GOT3 (cell line): ENCODE measurements at regions not wholly inside any gene's neighbourhood (a gene's known extent, or its start where the extent isn't known, plus 50 kb on each side); places are given as distances from the start of the nearest gene placed in this dataset.
"Not testable (repeated sequence)": the region's sequence is repeated elsewhere in the genome, so short reads cannot be mapped to it uniquely, and the experiment has no call there.

Source experiments
- DNase-seq: peaks from one replicate; lab custom pipeline; 2025; ENCODE audit warnings: mixed read lengths; lab: John Stamatoyannopoulos, UW

- no peak for DNase-seq
Measured at GRCh38 chr18:71362140-71362539, 1073.3 kb downstream of the SOCS6 start.

GRCh38 chr18:71355599-71355998 is 1066.8 kb downstream of the SOCS6 start:
- DNase-seq = not testable (repeated sequence)

- DNase-seq = no peak
Measured at GRCh38 chr18:71352618-71353017, 1063.8 kb downstream of the SOCS6 start.

GRCh38 chr18:71336576-71337210 is 1047.8 kb downstream of the SOCS6 start:
- DNase-seq = no peak

- DNase-seq = no peak
Measured at GRCh38 chr18:71329563-71329962, 1040.7 kb downstream of the SOCS6 start.

GRCh38 chr18:71329114-71329513 is 1040.3 kb downstream of the SOCS6 start:
- DNase-seq = no peak

- no peak for DNase-seq
Measured at GRCh38 chr18:71327850-71328249, 1039.0 kb downstream of the SOCS6 start.

- no peak for DNase-seq
Measured at GRCh38 chr18:71327441-71327840, 1038.6 kb downstream of the SOCS6 start.

GRCh38 chr18:71326826-71327225 is 1038.0 kb downstream of the SOCS6 start:
- DNase-seq = no peak

GRCh38 chr18:71324356-71324755 is 1035.5 kb downstream of the SOCS6 start:
- DNase-seq = no peak

- no peak for DNase-seq
Measured at GRCh38 chr18:71322201-71322600, 1033.4 kb downstream of the SOCS6 start.

- DNase-seq = no peak
Measured at GRCh38 chr18:71321319-71321718, 1032.5 kb downstream of the SOCS6 start.

GRCh38 chr18:71304856-71305255 is 1016.0 kb downstream of the SOCS6 start:
- DNase-seq = no peak

- not testable (repeated sequence) for DNase-seq
Measured at GRCh38 chr18:71303743-71304142, 1014.9 kb downstream of the SOCS6 start.

- DNase-seq = no peak
Measured at GRCh38 chr18:71301596-71301995, 1012.8 kb downstream of the SOCS6 start.

GRCh38 chr18:71294201-71294600 is 1005.4 kb downstream of the SOCS6 start:
- not testable (repeated sequence) for DNase-seq

- DNase-seq = no peak
Measured at GRCh38 chr18:71293322-71293721, 1004.5 kb downstream of the SOCS6 start.

- no peak for DNase-seq
Measured at GRCh38 chr18:71287268-71287667, 998.4 kb downstream of the SOCS6 start.

GRCh38 chr18:71252351-71252865 is 963.6 kb downstream of the SOCS6 start:
- DNase-seq = no peak

- DNase-seq = no peak
Measured at GRCh38 chr18:71250191-71250590, 961.3 kb downstream of the SOCS6 start.

GRCh38 chr18:71249791-71250190 is 960.9 kb downstream of the SOCS6 start:
- no peak for DNase-seq

GRCh38 chr18:71242981-71243380 is 954.1 kb downstream of the SOCS6 start:
- DNase-seq = no peak

- DNase-seq = no peak
Measured at GRCh38 chr18:71238974-71239624, 950.3 kb downstream of the SOCS6 start.

- no peak for DNase-seq
Measured at GRCh38 chr18:71237641-71238040, 948.8 kb downstream of the SOCS6 start.
